ENCODE measurements at regions not wholly inside any gene's neighbourhood (a gene's known extent, or its start where the extent isn't known, plus 50 kb on each side); places are given as distances from the start of the nearest gene placed in this dataset.

DNA sequence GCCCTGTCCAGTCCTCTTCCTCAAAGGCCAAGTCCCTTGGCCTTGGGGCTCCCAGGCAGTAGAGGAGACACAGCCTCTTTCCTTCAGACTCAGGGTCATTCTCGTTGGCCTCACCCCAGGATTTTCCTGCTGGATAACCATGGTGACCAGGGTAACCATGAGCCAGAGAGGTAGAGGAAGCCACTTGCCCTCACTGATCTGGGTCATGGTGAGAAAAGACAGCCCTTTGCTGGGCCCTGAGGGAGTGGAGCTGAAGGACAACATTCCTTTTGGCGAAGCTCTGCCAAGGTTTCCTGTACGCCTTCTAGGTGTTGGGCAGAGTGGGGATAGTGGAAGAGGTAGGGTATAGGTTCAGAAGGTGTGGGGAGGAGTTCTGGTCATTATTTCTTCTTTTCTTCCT is 53.1 kb upstream of the WNT4 start:
- peaks cover 27% of the 10 kb centered on the region for H3K27me3 ChIP-seq (replicated peaks)
- H3K4me1 ChIP-seq (replicated peaks) = no peaks in the 10 kb centered on the region
- H3K9me3 ChIP-seq (replicated peaks) = no peaks in the 10 kb centered on the region
- H3K4me3 ChIP-seq = no peak overlapping the region
- no peaks in the 10 kb centered on the region for H3K36me3 ChIP-seq
- no peak overlapping the region for H3K27ac ChIP-seq
- no peak for DNase-seq (ENCODE audit: low read depth in 1 of 2, low spot score in 2 of 2)

DNA sequence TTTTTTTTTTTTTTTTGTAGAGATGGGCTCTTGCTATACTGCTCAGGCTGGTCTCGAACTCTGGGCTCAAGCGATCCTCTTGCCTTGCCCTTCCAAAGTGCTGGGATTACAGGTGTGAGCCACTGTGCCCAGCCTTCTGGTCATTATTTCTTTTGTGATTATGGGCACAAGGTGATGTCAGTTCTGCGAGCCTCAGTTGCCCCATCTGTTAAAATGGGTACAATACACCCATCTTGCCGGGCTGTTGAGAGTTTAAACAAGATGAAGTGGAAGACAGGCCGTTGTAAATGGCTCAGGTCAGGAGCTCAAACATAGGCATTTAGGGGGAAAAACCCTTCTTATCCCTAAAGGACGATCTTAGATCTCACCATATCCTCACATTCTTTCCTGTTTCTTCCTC is 53.7 kb upstream of the WNT4 start:
- H3K4me3 ChIP-seq = no peak overlapping the region
- H3K4me1 ChIP-seq (replicated peaks) = no peaks in the 10 kb centered on the region
- H3K36me3 ChIP-seq = no peaks in the 10 kb centered on the region
- no peaks in the 10 kb centered on the region for H3K9me3 ChIP-seq (replicated peaks)
- no peak overlapping the region for H3K27ac ChIP-seq
- H3K27me3 ChIP-seq (replicated peaks) = peaks cover 27% of the 10 kb centered on the region
- DNase-seq (ENCODE audit: low read depth in 1 of 2, low spot score in 2 of 2) = no peak

DNA sequence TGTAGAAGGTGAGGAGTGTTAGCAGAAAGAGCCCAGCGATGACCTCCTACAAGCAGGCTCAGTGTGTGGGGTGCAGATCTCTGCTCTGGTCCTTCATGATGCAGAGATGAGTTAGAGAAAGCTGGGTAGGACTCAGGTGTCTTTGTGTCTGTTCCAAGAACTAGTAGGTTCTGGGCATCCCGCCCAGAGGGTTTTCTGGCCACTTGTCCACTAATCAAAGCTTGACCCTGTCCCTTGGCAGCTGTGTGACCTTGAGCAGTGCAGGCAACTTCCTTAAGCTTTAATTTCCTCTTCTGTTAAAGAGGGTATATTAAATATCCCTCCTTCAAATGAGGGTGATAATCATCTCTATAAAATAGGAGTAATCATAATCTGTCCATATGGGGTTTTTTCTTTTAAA is 54.7 kb upstream of the WNT4 start:
- Histone ChIP-seq H3K27ac (no peak overlapping the region), H3K9me3 (replicated peaks) (no peaks in the 10 kb centered on the region), H3K4me1 (replicated peaks) (no peaks in the 10 kb centered on the region), H3K27me3 (replicated peaks) (peaks cover 27% of the 10 kb centered on the region), H3K4me3 (no peak overlapping the region), H3K36me3 (no peaks in the 10 kb centered on the region)
- DNase-seq (ENCODE audit: low read depth in 1 of 2, low spot score in 2 of 2) = no peak

DNA sequence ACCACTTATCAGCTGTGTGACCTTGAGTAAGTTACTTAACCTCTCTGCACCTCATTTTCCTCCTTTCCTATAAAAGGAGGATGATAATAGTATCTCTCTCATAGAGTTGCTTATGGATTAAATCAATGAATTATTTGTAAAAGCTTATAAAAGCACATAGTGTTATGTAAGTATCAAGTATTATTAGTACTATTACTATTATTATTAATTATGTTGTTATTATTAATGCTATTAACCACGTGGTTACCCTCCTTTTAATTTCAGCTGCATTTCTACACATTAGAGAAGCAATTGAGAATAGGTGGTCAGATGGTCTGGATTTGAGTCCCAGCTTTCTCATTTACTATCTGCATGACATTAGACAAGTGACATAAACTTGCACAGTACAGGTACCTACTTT is 58.1 kb upstream of the WNT4 start:
- no peak overlapping the region for H3K27ac ChIP-seq
- H3K9me3 ChIP-seq (replicated peaks) = no peaks in the 10 kb centered on the region
- H3K4me1 ChIP-seq (replicated peaks) = no peaks in the 10 kb centered on the region
- no peak for DNase-seq (ENCODE audit: low read depth in 1 of 2, low spot score in 2 of 2)
- H3K36me3 ChIP-seq = no peaks in the 10 kb centered on the region
- no peak overlapping the region for H3K4me3 ChIP-seq
- H3K27me3 ChIP-seq (replicated peaks) = peaks cover 35% of the 10 kb centered on the region

DNA sequence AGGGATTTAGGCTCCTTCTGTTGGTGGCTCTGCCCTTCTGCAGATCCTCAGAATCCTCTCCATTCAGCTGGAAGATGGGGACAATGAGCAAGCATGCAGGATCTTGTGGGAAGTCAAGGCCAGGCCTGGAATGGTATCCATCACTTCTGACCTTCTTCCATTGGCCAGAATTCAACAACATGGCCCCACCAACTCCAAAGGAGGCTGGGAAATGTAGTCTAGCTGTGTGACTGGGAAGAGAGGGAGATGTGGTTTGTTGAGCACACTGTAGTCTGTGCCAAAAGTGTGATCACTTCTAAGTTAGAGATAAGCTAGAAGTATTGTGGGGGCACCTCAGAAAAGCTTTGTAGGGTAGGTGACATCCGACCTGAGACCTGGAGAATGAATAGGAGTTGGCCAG is 60.4 kb upstream of the WNT4 start:
- H3K9me3 ChIP-seq (replicated peaks) = no peaks in the 10 kb centered on the region
- no peak overlapping the region for H3K4me3 ChIP-seq
- no peaks in the 10 kb centered on the region for H3K4me1 ChIP-seq (replicated peaks)
- H3K27ac ChIP-seq = no peak overlapping the region
- no peak for DNase-seq (ENCODE audit: low read depth in 1 of 2, low spot score in 2 of 2)
- H3K27me3 ChIP-seq (replicated peaks) = peaks cover 51% of the 10 kb centered on the region
- no peaks in the 10 kb centered on the region for H3K36me3 ChIP-seq

DNA sequence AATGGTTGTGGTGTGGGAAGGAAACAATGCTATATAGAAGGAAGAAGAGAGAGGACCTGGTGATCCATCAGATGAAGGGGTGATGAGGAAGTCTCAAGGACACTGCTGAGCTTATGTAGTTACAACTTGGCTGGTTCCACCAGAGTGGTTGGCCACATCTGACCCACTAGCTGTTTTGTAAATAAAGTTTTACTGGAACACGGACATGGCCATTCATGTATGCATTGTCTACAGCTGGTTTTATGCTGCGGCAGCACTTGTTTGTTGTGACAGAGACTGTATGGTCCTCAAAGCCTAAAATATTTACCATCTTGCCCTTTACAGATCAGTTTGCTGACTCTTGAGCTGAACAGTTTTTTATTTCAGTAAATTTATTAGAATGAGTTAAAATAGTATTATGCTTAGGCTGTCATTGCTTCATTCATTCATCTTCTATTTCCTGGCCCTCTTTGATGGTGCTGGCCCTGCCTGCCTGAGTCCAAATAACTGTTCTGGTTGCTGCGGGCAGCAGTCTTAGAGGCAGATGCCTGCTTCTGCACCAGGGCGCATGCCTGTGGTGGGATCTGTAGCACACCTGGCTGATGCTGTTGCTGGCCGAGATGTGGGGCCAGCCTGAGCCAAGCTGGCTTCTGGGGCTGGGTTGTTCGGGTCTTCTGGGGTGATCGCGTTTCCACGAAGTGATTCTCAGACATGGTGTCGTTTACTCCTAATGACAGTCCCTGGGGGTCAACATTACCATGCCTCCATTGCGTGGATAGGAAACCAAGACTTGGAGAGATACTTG is 61.4 kb upstream of the WNT4 start:
- Histone ChIP-seq H3K27ac (no peak overlapping the region), H3K4me1 (replicated peaks) (no peaks in the 10 kb centered on the region), H3K4me3 (no peak overlapping the region), H3K9me3 (replicated peaks) (no peaks in the 10 kb centered on the region), H3K27me3 (replicated peaks) (peaks cover 56% of the 10 kb centered on the region), H3K36me3 (no peaks in the 10 kb centered on the region)
- no peak for DNase-seq (ENCODE audit: low read depth in 1 of 2, low spot score in 2 of 2)

DNA sequence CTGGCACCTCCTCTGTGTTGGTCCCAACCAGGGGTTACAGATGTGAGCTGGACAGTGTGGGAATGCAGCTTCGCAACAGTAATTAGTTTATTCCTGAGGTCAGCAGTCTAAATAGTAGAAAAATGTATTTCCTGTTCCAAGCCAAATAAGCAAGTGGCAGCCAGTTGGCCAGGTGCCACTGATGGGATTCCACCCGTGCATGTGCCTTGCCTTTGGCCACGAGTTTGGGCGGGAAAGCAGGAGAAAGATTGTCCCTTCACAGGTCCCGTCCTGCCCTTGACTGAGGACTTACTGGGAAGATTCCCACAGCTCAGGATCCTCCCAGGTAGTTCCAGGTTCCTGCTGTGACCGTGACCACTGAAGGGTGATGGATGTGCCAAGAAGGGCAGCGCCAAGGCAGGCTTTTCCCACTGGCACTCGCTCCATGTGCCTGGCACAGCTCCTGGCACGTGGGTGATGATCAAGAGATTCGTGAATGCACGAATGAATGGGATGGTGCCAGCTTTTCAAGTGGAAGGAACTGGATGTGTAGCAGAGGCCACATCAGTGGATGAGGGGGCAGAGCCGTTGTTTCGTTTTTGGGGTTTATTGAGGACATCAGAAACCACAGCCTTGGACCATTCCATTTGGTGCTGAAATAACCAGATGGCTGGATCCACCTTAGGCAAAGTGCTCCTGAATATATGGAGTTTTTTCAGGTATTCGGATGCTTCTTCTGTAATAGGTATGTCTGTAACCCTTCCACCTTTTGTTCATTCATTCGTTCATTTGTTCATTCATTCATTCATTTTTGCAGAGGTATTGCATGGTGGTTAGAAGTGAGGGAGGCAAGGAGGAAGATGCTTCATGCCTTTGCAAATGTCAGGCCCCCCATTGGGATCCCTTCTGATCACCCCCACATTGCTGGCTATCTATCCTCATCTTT is 62.4 kb upstream of the WNT4 start:
- DNase-seq (ENCODE audit: low read depth in 1 of 2, low spot score in 2 of 2) = peak in 1 of 2 experiments; percentile 10
- no peaks in the 10 kb centered on the region for H3K4me1 ChIP-seq (replicated peaks)
- no peak overlapping the region for H3K27ac ChIP-seq
- H3K27me3 ChIP-seq (replicated peaks) = peaks cover 55% of the 10 kb centered on the region
- H3K36me3 ChIP-seq = no peaks in the 10 kb centered on the region
- H3K4me3 ChIP-seq = no peak overlapping the region
- H3K9me3 ChIP-seq (replicated peaks) = no peaks in the 10 kb centered on the region

DNA sequence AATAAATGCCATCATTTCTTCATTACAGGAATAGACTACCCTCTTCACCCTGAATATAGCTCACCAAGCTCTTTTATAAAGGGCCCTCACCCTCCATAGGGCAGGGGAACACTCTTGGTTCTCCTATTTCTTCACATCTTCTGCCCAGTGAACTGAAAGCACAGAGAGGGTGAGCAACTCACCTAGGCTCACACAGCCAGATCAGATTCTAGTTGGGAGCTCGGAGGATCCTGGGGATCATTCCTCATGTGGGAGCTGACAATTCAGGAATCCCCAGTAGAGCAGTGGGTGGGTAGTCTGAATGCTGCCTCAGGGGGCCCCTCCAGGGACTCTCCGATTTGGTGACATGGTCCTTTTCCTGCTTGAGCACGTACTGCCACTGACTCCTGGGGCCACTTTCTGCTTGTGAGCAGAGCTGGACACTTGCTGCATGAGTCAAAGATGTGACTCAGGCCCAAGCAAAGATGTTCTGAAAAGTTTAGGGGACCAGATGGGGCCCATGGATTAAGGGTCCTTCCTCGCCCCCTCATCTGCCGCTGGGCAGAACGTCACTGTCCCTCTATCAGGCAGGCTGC is 63.7 kb upstream of the WNT4 start:
- Histone ChIP-seq H3K36me3 (no peaks in the 10 kb centered on the region), H3K4me1 (replicated peaks) (no peaks in the 10 kb centered on the region), H3K4me3 (no peak overlapping the region), H3K27me3 (replicated peaks) (peaks cover 49% of the 10 kb centered on the region), H3K27ac (no peak overlapping the region), H3K9me3 (replicated peaks) (no peaks in the 10 kb centered on the region)
- no peak for DNase-seq (ENCODE audit: low read depth in 1 of 2, low spot score in 2 of 2)

DNA sequence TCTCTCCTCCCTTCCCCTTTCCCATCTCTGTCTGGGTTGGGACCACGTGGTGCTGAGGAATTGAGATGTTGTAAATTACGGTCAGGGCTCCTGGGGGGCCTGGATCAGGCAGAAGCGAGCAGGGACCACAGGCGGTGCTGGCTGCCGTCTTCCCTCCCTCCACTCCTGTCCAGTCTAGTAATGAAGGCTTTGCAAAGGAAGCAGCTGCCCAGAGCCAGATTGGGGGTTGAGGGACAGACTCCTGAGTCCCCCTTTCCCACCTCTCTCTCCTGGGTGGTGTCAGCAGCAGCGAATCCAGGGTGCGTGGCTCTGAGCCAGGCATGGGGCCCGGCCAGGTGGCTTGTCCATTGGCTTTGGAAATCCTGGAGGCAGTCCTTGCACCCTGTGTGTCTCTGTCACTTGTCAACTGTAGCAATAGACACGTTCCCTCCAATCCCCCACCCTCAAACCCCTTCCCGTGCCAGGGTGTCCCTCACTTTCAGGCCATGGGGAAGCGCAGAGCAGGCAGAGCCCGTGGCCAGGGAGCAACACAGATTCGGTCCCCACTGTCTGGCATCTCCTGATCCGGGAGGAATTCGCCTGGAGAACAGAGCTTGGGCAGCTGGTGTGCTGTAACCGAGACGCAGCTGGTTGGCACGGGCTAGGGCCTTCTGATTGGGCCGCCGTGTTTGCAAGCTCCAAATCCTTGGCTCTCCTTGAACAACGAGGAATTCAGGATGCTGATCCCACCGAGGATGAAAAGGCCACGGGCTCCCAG is 64.8 kb upstream of the WNT4 start:
- Histone ChIP-seq H3K27me3 (replicated peaks) (peaks cover 58% of the 10 kb centered on the region), H3K9me3 (replicated peaks) (no peaks in the 10 kb centered on the region), H3K4me3 (no peak overlapping the region), H3K4me1 (replicated peaks) (no peaks in the 10 kb centered on the region), H3K36me3 (no peaks in the 10 kb centered on the region), H3K27ac (no peak overlapping the region)
- no peak for DNase-seq (ENCODE audit: low read depth in 1 of 2, low spot score in 2 of 2)

DNA sequence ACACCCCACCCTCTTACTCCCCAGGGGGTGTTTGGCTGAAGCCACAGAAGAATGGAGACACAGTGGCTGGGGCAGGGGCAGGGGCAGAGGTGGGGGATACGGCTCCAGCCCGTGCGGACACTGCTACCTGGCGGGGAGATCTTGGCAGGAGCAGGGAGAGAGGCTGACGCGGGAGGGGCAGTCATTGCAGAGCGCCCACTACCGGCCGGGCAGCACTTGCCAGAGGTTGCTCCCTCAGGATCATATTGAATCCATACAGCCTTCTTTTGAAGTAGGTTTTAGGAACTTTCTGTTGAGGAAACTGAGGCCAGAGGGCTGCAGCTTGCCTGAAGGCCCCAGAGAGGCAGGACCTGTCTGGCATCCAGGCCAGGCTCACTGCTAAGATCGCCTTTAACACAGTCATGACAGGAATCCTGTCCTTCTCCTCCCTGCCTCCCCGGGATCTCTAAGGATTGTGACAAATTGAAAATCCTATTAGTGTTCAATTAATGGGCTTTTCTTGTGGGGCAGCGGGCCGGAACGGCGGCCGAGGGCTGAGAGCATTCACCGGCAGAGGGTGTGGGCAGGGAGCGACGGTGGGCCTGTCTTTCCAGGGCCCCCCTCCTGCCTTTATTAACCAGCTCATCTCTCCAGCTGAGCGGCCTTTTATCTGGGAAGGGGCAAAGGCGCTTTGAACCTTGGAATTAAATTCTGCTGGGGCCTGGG is 65.5 kb upstream of the WNT4 start:
- H3K27me3 ChIP-seq (replicated peaks) = peaks cover 66% of the 10 kb centered on the region
- no peak for DNase-seq (ENCODE audit: low read depth in 1 of 2, low spot score in 2 of 2)
- H3K4me1 ChIP-seq (replicated peaks) = no peaks in the 10 kb centered on the region
- H3K9me3 ChIP-seq (replicated peaks) = no peaks in the 10 kb centered on the region
- H3K4me3 ChIP-seq = no peak overlapping the region
- H3K27ac ChIP-seq = no peak overlapping the region
- no peaks in the 10 kb centered on the region for H3K36me3 ChIP-seq

DNA sequence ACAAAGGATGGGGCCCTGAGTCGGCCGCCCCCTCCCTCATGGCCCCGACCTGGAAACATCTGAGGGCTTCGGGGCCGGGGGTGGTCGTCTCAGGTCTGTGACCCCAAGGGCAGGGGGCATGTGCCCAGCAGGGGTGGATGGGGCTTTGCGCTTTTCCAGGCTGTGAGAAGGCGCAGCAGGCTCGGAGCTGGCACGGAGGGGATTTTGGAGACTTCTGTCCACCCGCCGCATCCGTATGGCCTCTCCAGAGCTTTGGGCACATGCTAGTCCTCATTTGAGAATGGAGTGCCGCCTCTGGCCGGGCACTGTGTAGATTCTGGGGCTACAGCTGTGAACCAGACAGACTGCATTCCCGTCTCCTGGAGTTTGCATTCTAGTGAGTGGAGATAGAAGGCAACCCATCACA is 66.1 kb upstream of the WNT4 start:
- Histone ChIP-seq H3K4me3 (no peak overlapping the region), H3K27me3 (replicated peaks) (peaks cover 71% of the 10 kb centered on the region), H3K4me1 (replicated peaks) (no peaks in the 10 kb centered on the region), H3K9me3 (replicated peaks) (no peaks in the 10 kb centered on the region), H3K27ac (no peak overlapping the region), H3K36me3 (no peaks in the 10 kb centered on the region)
- no peak for DNase-seq (ENCODE audit: low read depth in 1 of 2, low spot score in 2 of 2)

DNA sequence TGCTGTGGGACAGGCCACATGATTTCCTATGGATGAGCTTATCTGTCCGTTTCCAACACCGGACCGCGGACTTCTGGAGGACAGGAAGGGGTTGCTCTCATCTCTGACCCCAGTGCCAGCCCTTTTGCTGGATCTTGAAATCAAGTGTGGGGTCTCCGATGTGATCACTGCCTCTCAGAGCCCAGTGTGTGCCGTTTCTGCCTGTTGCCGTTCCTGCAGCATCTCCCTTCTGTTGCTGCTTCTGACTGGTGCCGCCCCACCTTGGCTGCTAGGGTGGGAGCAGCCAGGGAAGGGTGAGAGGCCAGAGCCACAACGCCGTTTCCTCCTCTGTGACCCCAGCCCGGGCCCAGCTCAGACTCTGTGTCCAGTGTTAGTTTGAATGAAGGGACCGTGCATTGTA is 67.3 kb upstream of the WNT4 start:
- Histone ChIP-seq H3K27ac (no peak overlapping the region), H3K36me3 (no peaks in the 10 kb centered on the region), H3K27me3 (replicated peaks) (peaks cover 71% of the 10 kb centered on the region), H3K9me3 (replicated peaks) (no peaks in the 10 kb centered on the region), H3K4me1 (replicated peaks) (no peaks in the 10 kb centered on the region), H3K4me3 (no peak overlapping the region)
- DNase-seq (ENCODE audit: low read depth in 1 of 2, low spot score in 2 of 2) = no peak

DNA sequence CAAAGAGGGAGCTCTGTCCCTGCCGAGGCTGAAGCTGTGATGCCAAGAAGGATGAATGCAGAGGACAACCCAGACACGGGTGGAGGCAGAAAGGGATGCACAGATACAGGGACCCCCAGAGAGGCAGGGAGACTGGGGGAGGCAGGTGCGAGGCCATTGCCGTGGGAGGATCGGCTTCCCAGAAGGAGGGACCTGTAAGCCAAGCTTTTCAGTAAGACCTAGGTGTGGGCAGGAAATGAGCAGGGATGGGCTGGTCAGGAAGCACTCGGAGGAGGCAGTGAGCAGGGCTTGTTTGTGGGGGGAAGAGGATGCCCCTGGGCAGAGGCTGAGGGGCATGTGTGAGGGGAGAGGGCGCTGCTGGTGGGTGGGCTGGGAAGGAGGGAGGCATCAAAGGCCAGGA is 67.7 kb upstream of the WNT4 start:
- no peaks in the 10 kb centered on the region for H3K36me3 ChIP-seq
- no peaks in the 10 kb centered on the region for H3K4me1 ChIP-seq (replicated peaks)
- no peak for DNase-seq (ENCODE audit: low read depth in 1 of 2, low spot score in 2 of 2)
- H3K27ac ChIP-seq = no peak overlapping the region
- H3K4me3 ChIP-seq = no peak overlapping the region
- H3K27me3 ChIP-seq (replicated peaks) = peaks cover 71% of the 10 kb centered on the region
- H3K9me3 ChIP-seq (replicated peaks) = no peaks in the 10 kb centered on the region
